OCI-LY1 (cell line): ENCODE measurements at regions not wholly inside any gene's neighbourhood (a gene's known extent, or its start where the extent isn't known, plus 50 kb on each side); places are given as distances from the start of the nearest gene placed in this dataset.

Experiments used
- H2AFZ ChIP-seq: fragments of 200-600 bp; sonication (generic), shearing (Covaris generic); 2 replicates; pipeline ENCODE4 v1.6.0; 2014; ENCODE audit warnings: antibody characterized with exemption, mild to moderate bottlenecking, low read length
- H3F3A ChIP-seq: fragments of 200-600 bp; sonication (generic), shearing (Covaris generic); 2 replicates; pipeline ENCODE4 v1.6.0; 2014; ENCODE audit warnings: mild to moderate bottlenecking, antibody characterized with exemption, low read length, moderate library complexity; ENCODE audit not compliant: insufficient read depth
- H3K27ac ChIP-seq: fragments of 200-600 bp; sonication (generic); 2 replicates; pipeline ENCODE4 v1.5.1; 2014; ENCODE audit warnings: low read length, mixed run types, mild to moderate bottlenecking, low read depth; ENCODE audit not compliant: poor library complexity, severe bottlenecking
- H3K27me3 ChIP-seq: fragments of 200-600 bp; sonication (generic); 2 replicates; pipeline ENCODE4 v1.6.0; 2014; ENCODE audit warnings: antibody characterized with exemption, mild to moderate bottlenecking, low read length, moderate library complexity; ENCODE audit not compliant: insufficient read depth
- H3K36me3 ChIP-seq: fragments of 200-600 bp; sonication (generic); 2 replicates; pipeline ENCODE4 v1.6.1; 2014; ENCODE audit warnings: mild to moderate bottlenecking, antibody characterized with exemption, low read length, moderate library complexity, mixed read lengths; ENCODE audit not compliant: insufficient read depth
- H3K4me1 ChIP-seq: fragments of 200-600 bp; sonication (generic); 2 replicates; pipeline ENCODE4 v1.5.1; 2014; ENCODE audit warnings: mild to moderate bottlenecking, low read length, moderate library complexity; ENCODE audit not compliant: insufficient read depth, severe bottlenecking
- H3K4me2 ChIP-seq: fragments of 200-600 bp; sonication (generic), shearing (Covaris generic); 2 replicates; pipeline ENCODE4 v1.6.1; 2014; ENCODE audit warnings: low read length
- H3K4me3 ChIP-seq: fragments of 200-600 bp; sonication (generic); 2 replicates; pipeline ENCODE4 v1.5.1; 2014; ENCODE audit warnings: low read length, low read depth, mild to moderate bottlenecking, mixed read lengths; ENCODE audit not compliant: poor library complexity, severe bottlenecking
- H3K79me2 ChIP-seq: fragments of 200-600 bp; shearing (Covaris generic); 2 replicates; pipeline ENCODE4 v1.6.1; 2016; ENCODE audit warnings: mixed run types, low read length, mixed read lengths; ENCODE audit not compliant: insufficient read depth
- H3K9ac ChIP-seq: fragments of 200-600 bp; sonication (generic), shearing (Covaris generic); 2 replicates; pipeline ENCODE4 v1.6.1; 2014; ENCODE audit warnings: mild to moderate bottlenecking, low read length, mixed read lengths
- H3K9me2 ChIP-seq: fragments of 200-600 bp; sonication (generic), shearing (Covaris generic); 2 replicates; pipeline ENCODE4 v1.6.1; 2014; ENCODE audit warnings: low read depth, mild to moderate bottlenecking, low read length, mixed read lengths
- H3K9me3 ChIP-seq: fragments of 200-600 bp; shearing (Covaris generic); 2 replicates; pipeline ENCODE4 v1.6.1; 2014; ENCODE audit warnings: low read length, mixed read lengths
- H4K20me1 ChIP-seq: fragments of 200-600 bp; sonication (generic), shearing (Covaris generic); 2 replicates; pipeline ENCODE4 v1.6.0; 2016; ENCODE audit warnings: mild to moderate bottlenecking, low read length; ENCODE audit not compliant: insufficient read depth
- CTCF ChIP-seq: fragments of 200-600 bp; sonication (generic), shearing (Covaris generic); IDR thresholded peaks from 2 replicates; pipeline ENCODE4 v1.5.1; 2017; ENCODE audit warnings: mild to moderate bottlenecking, antibody characterized with exemption, low read length, moderate library complexity, mixed read lengths
- EZH2 ChIP-seq: fragments of 200-600 bp; sonication (generic), shearing (Covaris generic); IDR thresholded peaks from 2 replicates; pipeline ENCODE4 v1.8.0; 2017; ENCODE audit warnings: borderline replicate concordance, mixed run types, mild to moderate bottlenecking, antibody characterized with exemption, low read length, moderate library complexity, mixed read lengths

DNA sequence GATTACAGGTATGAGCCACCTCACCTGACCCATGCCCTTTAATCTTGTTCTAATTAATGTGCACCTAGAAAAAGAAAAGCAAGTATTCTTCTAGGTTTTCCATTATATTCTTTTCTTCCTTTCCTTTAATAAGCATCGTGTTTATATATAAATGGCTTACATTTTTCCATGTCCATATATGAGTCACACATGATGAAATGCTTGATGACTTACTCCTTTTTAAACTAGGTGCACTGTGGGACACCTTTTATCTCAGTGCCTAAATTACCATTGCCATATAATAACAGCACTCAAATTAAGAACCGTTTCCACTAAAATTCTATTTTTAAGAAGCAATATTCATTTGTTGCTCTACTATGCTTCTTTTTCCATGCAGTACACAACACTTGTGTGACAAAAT is 363.3 kb downstream of the LIG4 start:
- H2AFZ ChIP-seq = no peak overlapping the region
- no peak overlapping the region for H3K4me3 ChIP-seq
- H3K36me3 ChIP-seq = no peaks in the 10 kb centered on the region
- H3K9me3 ChIP-seq = no peaks in the 10 kb centered on the region
- H3K4me1 ChIP-seq = no peaks in the 10 kb centered on the region
- H4K20me1 ChIP-seq = no peaks in the 10 kb centered on the region
- no peaks in the 10 kb centered on the region for H3K27me3 ChIP-seq
- no peak overlapping the region for H3K9ac ChIP-seq
- H3K79me2 ChIP-seq = no peaks in the 10 kb centered on the region
- no peak overlapping the region for H3K4me2 ChIP-seq
- no peak for TF ChIP-seq EZH2
- no peak for TF ChIP-seq CTCF
- no peaks in the 10 kb centered on the region for H3F3A ChIP-seq
- no peaks in the 10 kb centered on the region for H3K9me2 ChIP-seq
- H3K27ac ChIP-seq = no peak overlapping the region

- Histone ChIP-seq H3K79me2 (no peaks in the 10 kb centered on the region), H4K20me1 (no peaks in the 10 kb centered on the region)
- no peak for TF ChIP-seq CTCF
- TF ChIP-seq EZH2 = no peak
Observed at GRCh38 chr13:107851670-107852069, 363.7 kb downstream of the LIG4 start.

DNA sequence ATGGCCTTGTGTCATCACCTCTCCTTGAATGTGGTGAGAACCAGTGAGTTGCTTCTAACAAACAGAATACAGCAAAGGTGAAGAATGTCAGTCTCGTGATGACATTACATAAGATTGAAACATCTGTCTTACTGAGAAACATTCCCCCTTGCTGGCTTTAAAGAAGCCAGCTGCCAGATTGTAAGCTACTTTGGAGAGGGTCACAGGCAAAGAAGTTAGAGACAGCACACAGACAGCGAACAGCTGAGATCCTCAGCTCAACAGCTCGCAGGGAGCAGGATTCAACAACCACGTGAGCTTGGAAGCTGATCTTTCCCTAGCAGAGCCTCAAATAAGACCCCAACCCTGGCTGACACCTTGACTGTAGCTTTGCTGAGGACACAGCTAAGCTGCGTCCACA is 367.9 kb downstream of the LIG4 start:
- Histone ChIP-seq H3K27me3 (no peaks in the 10 kb centered on the region), H3K9ac (no peak overlapping the region), H3K36me3 (no peaks in the 10 kb centered on the region), H3K4me3 (no peak overlapping the region), H3K27ac (no peak overlapping the region), H3K4me2 (no peak overlapping the region), H3K9me3 (no peaks in the 10 kb centered on the region), H3F3A (no peaks in the 10 kb centered on the region), H2AFZ (no peak overlapping the region), H3K79me2 (no peaks in the 10 kb centered on the region), H4K20me1 (no peaks in the 10 kb centered on the region), H3K9me2 (no peaks in the 10 kb centered on the region), H3K4me1 (no peaks in the 10 kb centered on the region)
- TF ChIP-seq CTCF (no peak), EZH2 (no peak)

More at GRCh38 chr13:107851670-107852069, 363.7 kb downstream of the LIG4 start:
- Histone ChIP-seq H3K36me3 (no peaks in the 10 kb centered on the region), H3K4me1 (no peaks in the 10 kb centered on the region), H2AFZ (no peak overlapping the region), H3K9me2 (no peaks in the 10 kb centered on the region), H3K4me3 (no peak overlapping the region), H3K4me2 (no peak overlapping the region), H3K9ac (no peak overlapping the region), H3K27ac (no peak overlapping the region), H3K9me3 (no peaks in the 10 kb centered on the region), H3F3A (no peaks in the 10 kb centered on the region), H3K27me3 (no peaks in the 10 kb centered on the region)
